T47D (cell line): ENCODE measurements at regions not wholly inside any gene's neighbourhood (a gene's known extent, or its start where the extent isn't known, plus 50 kb on each side); places are given as distances from the start of the nearest gene placed in this dataset.

Experiments used
- DNase-seq, 2 experiments: peaks; one replicate each; pipeline versions ENCODE4 v3.0.0 to v3.0.0-alpha.2; 2011 to 2012; ENCODE audit warnings: low read depth in 1 of 2, low spot score in 1 of 2
- JUND ChIP-seq: IDR thresholded peaks from 2 replicates; pipeline ENCODE4 v1.6.1; 2012; ENCODE audit warnings: low read depth
- in situ Hi-C: cut with HindIII; loops from 2 replicates; pipeline ENCODE4 v1.10.0; 2016; ENCODE audit warnings: low sequenced_read_pairs, low pct_unique_long_range_greater_than_20kb

- in situ Hi-C loops = no loop called here
- no peak for DNase-seq
- TF ChIP-seq JUND = no peak
These were observed 278.5 kb upstream of the ZNF385D start for GRCh38 chr3:22029480-22029879.

- no peak for TF ChIP-seq JUND
- in situ Hi-C loops = no loop called here
- DNase-seq = no peak
These were observed 288.2 kb upstream of the ZNF385D start for GRCh38 chr3:22039161-22039560.

GRCh38 chr3:22040150-22040549, 289.1 kb upstream of the ZNF385D start:
- no peak for DNase-seq
- TF ChIP-seq JUND = no peak
- in situ Hi-C loops = no loop called here

- no peak for TF ChIP-seq JUND
- DNase-seq = no peak
- in situ Hi-C loops = no loop called here
These were observed 294.9 kb upstream of the ZNF385D start for GRCh38 chr3:22045882-22046281.

GRCh38 chr3:22063500-22063899, 312.5 kb upstream of the ZNF385D start:
- TF ChIP-seq JUND = no peak
- DNase-seq = no peak
- in situ Hi-C loops = no loop called here

- in situ Hi-C loops = no loop called here
- TF ChIP-seq JUND = no peak
- no peak for DNase-seq
These were observed 317.6 kb upstream of the ZNF385D start for GRCh38 chr3:22068619-22069018.

- no peak for TF ChIP-seq JUND
These were observed 337.2 kb upstream of the ZNF385D start for GRCh38 chr3:22088204-22088603.

GRCh38 chr3:22089284-22089683, 338.3 kb upstream of the ZNF385D start:
- TF ChIP-seq JUND = no peak
- DNase-seq = peak; percentile 18 to 65
- in situ Hi-C loops = no loop called here

More at GRCh38 chr3:22088204-22088603, 337.2 kb upstream of the ZNF385D start:
- DNase-seq = no peak
- in situ Hi-C loops = no loop called here

- TF ChIP-seq JUND = no peak
- in situ Hi-C loops = no loop called here
- no peak for DNase-seq
These were observed 340.3 kb upstream of the ZNF385D start for GRCh38 chr3:22091329-22091728.

GRCh38 chr3:22098021-22098420, 347.0 kb upstream of the ZNF385D start:
- no peak for DNase-seq
- no peak for TF ChIP-seq JUND
- in situ Hi-C loops = no loop called here

- DNase-seq = no peak
- in situ Hi-C loops = no loop called here
- TF ChIP-seq JUND = no peak
These were observed 350.3 kb upstream of the ZNF385D start for GRCh38 chr3:22101351-22101750.

GRCh38 chr3:22101811-22102210, 350.8 kb upstream of the ZNF385D start:
- in situ Hi-C loops = no loop called here
- no peak for DNase-seq
- no peak for TF ChIP-seq JUND

GRCh38 chr3:22103423-22103822, 352.4 kb upstream of the ZNF385D start:
- no peak for DNase-seq
- in situ Hi-C loops = no loop called here
- TF ChIP-seq JUND = no peak

GRCh38 chr3:22106213-22106896, 355.3 kb upstream of the ZNF385D start:
- in situ Hi-C loops = no loop called here
- DNase-seq = no peak
- TF ChIP-seq JUND = no peak
